SK-N-SH (cell line): ENCODE measurements at regions not wholly inside any gene's neighbourhood (a gene's known extent, or its start where the extent isn't known, plus 50 kb on each side); places are given as distances from the start of the nearest gene placed in this dataset.
"Not testable (repeated sequence)": the region's sequence is repeated elsewhere in the genome, so short reads cannot be mapped to it uniquely, and the experiment has no call there.

ENCODE experiments used
- CTCF ChIA-PET: fragments of 300-600, 350-600 bp; formaldehyde crosslinking; extraction: SDS; loops from one replicate; lab custom pipeline; 2021; lab: Yijun Ruan, JAX
- POLR2A ChIA-PET: fragments of 350-600 bp; sonication (Branson Sonifier 250); formaldehyde crosslinking; extraction: SDS; loops from one replicate; lab custom pipeline; 2020; ENCODE audit warnings: antibody characterized with exemption, inconsistent platforms; lab: Yijun Ruan, JAX
- DNase-seq: peaks from one replicate; pipeline ENCODE4 v3.0.0; 2012
- H2AFZ ChIP-seq: fragments of 200-600 bp; sonication (generic); 2 replicates; pipeline ENCODE4 v1.8.1; 2016; ENCODE audit warnings: antibody characterized with exemption, mild to moderate bottlenecking, low read depth
- H3F3A ChIP-seq: fragments of 200-600 bp; sonication (generic); replicated peaks from 2 replicates; pipeline ENCODE3; 2016; ENCODE audit warnings: antibody characterized with exemption, mild to moderate bottlenecking; ENCODE audit not compliant: insufficient read depth
- H3K27ac ChIP-seq, 2 experiments: fragments of 200-500 bp in 1 of 2; fragments of 200-600 bp in 1 of 2; sonication (Bioruptor generic) in 1 of 2; sonication (generic), shearing (Covaris generic) in 1 of 2; 2 replicates each; pipeline versions ENCODE4 v1.5.1 to v1.6.1; 2014 to 2016; ENCODE audit warnings: low read depth in 2 of 2, inconsistent platforms in 1 of 2, low read length in 1 of 2, mild to moderate bottlenecking in 1 of 2, mixed read lengths in 1 of 2
- H3K27me3 ChIP-seq: fragments of 200-600 bp; sonication (generic), shearing (Covaris generic); 2 replicates; pipeline ENCODE4 v1.6.1; 2016; ENCODE audit warnings: mixed run types; ENCODE audit not compliant: insufficient read depth
- H3K36me3 ChIP-seq, 2 experiments: fragments of 200-500 bp in 1 of 2; fragments of 200-600 bp in 1 of 2; sonication (Bioruptor generic) in 1 of 2; sonication (generic) in 1 of 2; replicated peaks in 1 of 2; 2 replicates each; pipeline versions ENCODE3 to v1.5.1; 2014 to 2016; ENCODE audit warnings: low read length in 1 of 2, mild to moderate bottlenecking in 1 of 2; ENCODE audit not compliant: insufficient read depth in 2 of 2, control insufficient read depth in 1 of 2
- H3K4me1 ChIP-seq, 2 experiments: fragments of 200-500 bp in 1 of 2; fragments of 200-600 bp in 1 of 2; sonication (Bioruptor generic) in 1 of 2; sonication (generic), shearing (Covaris generic) in 1 of 2; 2 replicates each; pipeline versions ENCODE4 v1.5.1 to v1.6.1; 2014 to 2016; ENCODE audit warnings: low read depth in 1 of 2, low read length in 1 of 2, mixed run types in 1 of 2; ENCODE audit not compliant: insufficient read depth in 2 of 2, control insufficient read depth in 1 of 2
- H3K4me2 ChIP-seq: fragments of 200-600 bp; sonication (generic), shearing (Covaris generic); 2 replicates; pipeline ENCODE4 v1.6.1; 2017; ENCODE audit warnings: mixed run types
- H3K4me3 ChIP-seq, 2 experiments: fragments of 200-500 bp in 1 of 2; fragments of 200-600 bp in 1 of 2; sonication (Bioruptor generic) in 1 of 2; sonication (generic), shearing (Covaris generic) in 1 of 2; 2 replicates each; pipeline versions ENCODE4 v1.5.1 to v1.8.1; 2014 to 2016; ENCODE audit warnings: low read depth in 2 of 2, inconsistent platforms in 1 of 2, low read length in 1 of 2, mild to moderate bottlenecking in 1 of 2, mixed read lengths in 1 of 2, moderate library complexity in 1 of 2
- H3K79me2 ChIP-seq: fragments of 200-600 bp; sonication (generic); 2 replicates; pipeline ENCODE4 v1.8.1; 2017; ENCODE audit warnings: mild to moderate bottlenecking; ENCODE audit not compliant: insufficient read depth
- H3K9ac ChIP-seq: fragments of 200-600 bp; sonication (generic); 2 replicates; pipeline ENCODE4 v1.6.1; 2017; ENCODE audit warnings: mixed run types
- H3K9me2 ChIP-seq: fragments of 200-600 bp; sonication (generic); 2 replicates; pipeline ENCODE4 v1.6.1; 2017; ENCODE audit warnings: mixed run types
- H3K9me3 ChIP-seq: fragments of 200-600 bp; sonication (generic); 2 replicates; pipeline ENCODE4 v1.6.1; 2017; ENCODE audit warnings: mixed run types, mild to moderate bottlenecking, moderate library complexity
- H4K20me1 ChIP-seq: fragments of 200-600 bp; sonication (generic); 2 replicates; pipeline ENCODE4 v1.6.1; 2017; ENCODE audit warnings: mild to moderate bottlenecking, mixed run types; ENCODE audit not compliant: insufficient read depth
- ELF1 ChIP-seq: IDR thresholded peaks from 2 replicates; pipeline ENCODE4 v1.4.0; 2012
- FOXJ3 ChIP-seq: sonication (generic); formaldehyde crosslinking; IDR thresholded peaks from 2 replicates; pipeline ENCODE4 v1.5.1; 2020; ENCODE audit warnings: mild to moderate bottlenecking, missing genetic modification reagents
- GATA2 ChIP-seq: sonication (generic); formaldehyde crosslinking; IDR thresholded peaks from 2 replicates; pipeline ENCODE4 v1.5.0; 2020; ENCODE audit warnings: mild to moderate bottlenecking, missing genetic modification reagents
- NRF1 ChIP-seq: IDR thresholded peaks from 2 replicates; pipeline ENCODE4 v1.6.1; 2012; ENCODE audit warnings: low read depth, mild to moderate bottlenecking, low read length
- TCF12 ChIP-seq: IDR thresholded peaks from 2 replicates; pipeline ENCODE4 v1.4.0; 2012
- whole genome bisulfite sequencing: methylation state at CpG from one replicate; pipeline ENCODE4 v1.1.6; 2017; ENCODE audit warnings: low lambda C conversion rate; 5-methylcytosine and 5-hydroxymethylcytosine counted together
- TF ChIP-seq, protein P1 (sequence below): IDR thresholded peaks from 2 replicates; pipeline ENCODE4 v1.4.0; 2012; ENCODE audit warnings: low read depth
- TF ChIP-seq, protein P2 (sequence below): IDR thresholded peaks from 2 replicates; pipeline ENCODE4 v1.6.1; 2012; ENCODE audit warnings: mild to moderate bottlenecking, low read depth, low read length, moderate library complexity

DNA sequence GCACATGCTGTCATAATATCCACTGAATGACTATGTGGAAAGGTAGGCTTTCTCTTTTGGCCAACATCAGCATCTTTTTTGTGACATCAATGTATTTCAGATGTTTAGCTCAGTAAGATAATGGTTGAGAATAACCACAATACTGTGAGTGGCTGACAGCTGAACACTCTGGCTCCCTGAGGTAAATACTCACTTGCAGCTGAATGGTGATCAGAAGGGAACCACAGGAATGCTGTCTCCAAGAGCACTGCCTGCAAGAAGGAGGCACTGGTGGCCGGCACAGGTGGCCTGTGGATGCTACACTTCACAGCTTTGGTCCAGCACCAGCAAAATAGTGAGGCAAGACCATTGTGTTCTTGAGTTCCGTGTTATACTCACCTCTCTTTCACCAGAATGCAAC is 118.7 kb upstream of the PPM1J start:
- no peaks in the 10 kb centered on the region; a peak in 1 of 4 replicates for H3K4me1 ChIP-seq
- TF ChIP-seq, protein P1, sequence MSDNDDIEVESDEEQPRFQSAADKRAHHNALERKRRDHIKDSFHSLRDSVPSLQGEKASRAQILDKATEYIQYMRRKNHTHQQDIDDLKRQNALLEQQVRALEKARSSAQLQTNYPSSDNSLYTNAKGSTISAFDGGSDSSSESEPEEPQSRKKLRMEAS = no peak
- TF ChIP-seq TCF12 (peak; percentile 9; the same call in 1 of the 2 replicates), FOXJ3 (CRISPR knock-in tag) (no peak), NRF1 (no peak), GATA2 (CRISPR knock-in tag) (no peak), ELF1 (no peak)
- TF ChIP-seq, protein P2, sequence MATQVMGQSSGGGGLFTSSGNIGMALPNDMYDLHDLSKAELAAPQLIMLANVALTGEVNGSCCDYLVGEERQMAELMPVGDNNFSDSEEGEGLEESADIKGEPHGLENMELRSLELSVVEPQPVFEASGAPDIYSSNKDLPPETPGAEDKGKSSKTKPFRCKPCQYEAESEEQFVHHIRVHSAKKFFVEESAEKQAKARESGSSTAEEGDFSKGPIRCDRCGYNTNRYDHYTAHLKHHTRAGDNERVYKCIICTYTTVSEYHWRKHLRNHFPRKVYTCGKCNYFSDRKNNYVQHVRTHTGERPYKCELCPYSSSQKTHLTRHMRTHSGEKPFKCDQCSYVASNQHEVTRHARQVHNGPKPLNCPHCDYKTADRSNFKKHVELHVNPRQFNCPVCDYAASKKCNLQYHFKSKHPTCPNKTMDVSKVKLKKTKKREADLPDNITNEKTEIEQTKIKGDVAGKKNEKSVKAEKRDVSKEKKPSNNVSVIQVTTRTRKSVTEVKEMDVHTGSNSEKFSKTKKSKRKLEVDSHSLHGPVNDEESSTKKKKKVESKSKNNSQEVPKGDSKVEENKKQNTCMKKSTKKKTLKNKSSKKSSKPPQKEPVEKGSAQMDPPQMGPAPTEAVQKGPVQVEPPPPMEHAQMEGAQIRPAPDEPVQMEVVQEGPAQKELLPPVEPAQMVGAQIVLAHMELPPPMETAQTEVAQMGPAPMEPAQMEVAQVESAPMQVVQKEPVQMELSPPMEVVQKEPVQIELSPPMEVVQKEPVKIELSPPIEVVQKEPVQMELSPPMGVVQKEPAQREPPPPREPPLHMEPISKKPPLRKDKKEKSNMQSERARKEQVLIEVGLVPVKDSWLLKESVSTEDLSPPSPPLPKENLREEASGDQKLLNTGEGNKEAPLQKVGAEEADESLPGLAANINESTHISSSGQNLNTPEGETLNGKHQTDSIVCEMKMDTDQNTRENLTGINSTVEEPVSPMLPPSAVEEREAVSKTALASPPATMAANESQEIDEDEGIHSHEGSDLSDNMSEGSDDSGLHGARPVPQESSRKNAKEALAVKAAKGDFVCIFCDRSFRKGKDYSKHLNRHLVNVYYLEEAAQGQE = no peak
- TF ChIP-seq, all 33 proteins: peak for 1
- DNase-seq = no peak
- no peaks in the 10 kb centered on the region for H3K9me2 ChIP-seq
- no peaks in the 10 kb centered on the region for H3K79me2 ChIP-seq
- no peak overlapping the region for H3K27ac ChIP-seq
- 91% methylated on average over 2 of the region's 2 CpGs for WGBS
- H3K9me3 ChIP-seq = no peaks in the 10 kb centered on the region
- no peak overlapping the region for H3K4me2 ChIP-seq
- H3K4me3 ChIP-seq = no peak overlapping the region
- H2AFZ ChIP-seq = no peak overlapping the region
- ChIA-PET POLR2A (no interaction called here), CTCF (interaction anchor here (1.0 to 1.8 kb wide), 2 partner anchors 25 to 119 kb away, joined by 3 to 7 read pairs; partner anchors contain the start of gene PPM1J)
- H3K27me3 ChIP-seq = no peaks in the 10 kb centered on the region
- no peaks in the 10 kb centered on the region for H3K36me3 ChIP-seq
- H3F3A ChIP-seq = peaks cover 3% of the 10 kb centered on the region
- no peak overlapping the region for H3K9ac ChIP-seq
- no peaks in the 10 kb centered on the region for H4K20me1 ChIP-seq

DNA sequence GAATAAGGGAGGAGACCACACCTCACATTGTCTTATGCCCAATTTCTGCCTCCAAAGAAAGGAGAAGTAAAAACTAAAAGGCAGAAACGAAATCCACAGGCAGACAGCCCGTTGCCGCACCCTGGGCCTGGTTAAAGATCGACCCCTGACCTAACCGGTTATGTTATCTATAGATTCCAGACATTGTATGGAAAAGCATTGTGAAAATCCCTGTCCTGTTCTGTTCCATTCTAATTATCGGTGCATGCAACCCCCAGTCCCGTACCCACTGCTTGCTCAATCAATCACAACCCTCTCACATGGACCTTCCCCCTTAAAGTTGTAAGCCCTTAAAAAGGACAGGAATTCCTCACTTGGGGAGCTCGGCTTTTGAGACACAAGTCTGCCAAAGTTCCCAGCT is 117.1 kb upstream of the PPM1J start:
- H3K36me3 ChIP-seq, H3K4me2 ChIP-seq, H4K20me1 ChIP-seq, H3K79me2 ChIP-seq, H3K27me3 ChIP-seq, POLR2A ChIA-PET, H3K27ac ChIP-seq, H3K9me3 ChIP-seq, DNase-seq, H2AFZ ChIP-seq, H3F3A ChIP-seq, H3K9ac ChIP-seq, H3K9me2 ChIP-seq, H3K4me3 ChIP-seq, H3K4me1 ChIP-seq: not testable (repeated sequence)
- 69% methylated on average over 5 of the region's 8 CpGs for WGBS
- CTCF ChIA-PET = interaction anchor here (1.2 kb wide), 1 partner anchor 116 kb away, joined by 4 read pairs; no protein-coding TSS in a partner anchor

DNA sequence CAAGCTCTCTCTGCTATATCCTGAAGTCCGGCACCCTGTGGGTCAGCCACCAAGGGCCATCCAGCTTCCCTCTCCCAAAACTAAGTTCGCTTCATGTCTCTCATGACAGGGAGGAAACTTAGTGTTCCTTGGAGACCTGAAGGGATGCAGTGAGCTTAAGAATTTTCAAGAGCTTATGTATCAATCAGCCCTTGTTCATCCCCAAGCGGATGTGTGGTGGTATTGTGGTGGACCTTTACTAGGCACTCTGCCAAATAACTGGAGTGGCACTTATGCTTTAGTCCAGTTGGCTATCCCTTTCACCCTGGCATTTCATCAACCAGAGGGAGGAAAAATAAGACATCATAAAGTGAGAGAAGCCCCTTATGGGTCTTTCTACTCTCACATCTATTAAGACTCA is 114.6 kb upstream of the PPM1J start:
- H3K4me2 ChIP-seq, H3K9me3 ChIP-seq, H3K4me3 ChIP-seq, H2AFZ ChIP-seq, H3K79me2 ChIP-seq, H3K4me1 ChIP-seq, DNase-seq, POLR2A ChIA-PET, H3K9ac ChIP-seq, H3K36me3 ChIP-seq, H3K9me2 ChIP-seq, H4K20me1 ChIP-seq, H3K27me3 ChIP-seq, H3K27ac ChIP-seq, H3F3A ChIP-seq: not testable (repeated sequence)
- WGBS = 100% methylated on average over 3 of the region's 3 CpGs
- CTCF ChIA-PET = interaction anchor here (0.7 to 2.1 kb wide), 3 partner anchors 25 to 113 kb away, joined by 3 to 5 read pairs (median 4); no protein-coding TSS in a partner anchor
